ENCODE measurements at regions not wholly inside any gene's neighbourhood (a gene's known extent, or its start where the extent isn't known, plus 50 kb on each side); places are given as distances from the start of the nearest gene placed in this dataset.

- TF ChIP-seq, protein P1, sequence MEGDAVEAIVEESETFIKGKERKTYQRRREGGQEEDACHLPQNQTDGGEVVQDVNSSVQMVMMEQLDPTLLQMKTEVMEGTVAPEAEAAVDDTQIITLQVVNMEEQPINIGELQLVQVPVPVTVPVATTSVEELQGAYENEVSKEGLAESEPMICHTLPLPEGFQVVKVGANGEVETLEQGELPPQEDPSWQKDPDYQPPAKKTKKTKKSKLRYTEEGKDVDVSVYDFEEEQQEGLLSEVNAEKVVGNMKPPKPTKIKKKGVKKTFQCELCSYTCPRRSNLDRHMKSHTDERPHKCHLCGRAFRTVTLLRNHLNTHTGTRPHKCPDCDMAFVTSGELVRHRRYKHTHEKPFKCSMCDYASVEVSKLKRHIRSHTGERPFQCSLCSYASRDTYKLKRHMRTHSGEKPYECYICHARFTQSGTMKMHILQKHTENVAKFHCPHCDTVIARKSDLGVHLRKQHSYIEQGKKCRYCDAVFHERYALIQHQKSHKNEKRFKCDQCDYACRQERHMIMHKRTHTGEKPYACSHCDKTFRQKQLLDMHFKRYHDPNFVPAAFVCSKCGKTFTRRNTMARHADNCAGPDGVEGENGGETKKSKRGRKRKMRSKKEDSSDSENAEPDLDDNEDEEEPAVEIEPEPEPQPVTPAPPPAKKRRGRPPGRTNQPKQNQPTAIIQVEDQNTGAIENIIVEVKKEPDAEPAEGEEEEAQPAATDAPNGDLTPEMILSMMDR (IDR thresholded peaks at IDR 0.05) = no peak
- TF ChIP-seq, protein P2, sequence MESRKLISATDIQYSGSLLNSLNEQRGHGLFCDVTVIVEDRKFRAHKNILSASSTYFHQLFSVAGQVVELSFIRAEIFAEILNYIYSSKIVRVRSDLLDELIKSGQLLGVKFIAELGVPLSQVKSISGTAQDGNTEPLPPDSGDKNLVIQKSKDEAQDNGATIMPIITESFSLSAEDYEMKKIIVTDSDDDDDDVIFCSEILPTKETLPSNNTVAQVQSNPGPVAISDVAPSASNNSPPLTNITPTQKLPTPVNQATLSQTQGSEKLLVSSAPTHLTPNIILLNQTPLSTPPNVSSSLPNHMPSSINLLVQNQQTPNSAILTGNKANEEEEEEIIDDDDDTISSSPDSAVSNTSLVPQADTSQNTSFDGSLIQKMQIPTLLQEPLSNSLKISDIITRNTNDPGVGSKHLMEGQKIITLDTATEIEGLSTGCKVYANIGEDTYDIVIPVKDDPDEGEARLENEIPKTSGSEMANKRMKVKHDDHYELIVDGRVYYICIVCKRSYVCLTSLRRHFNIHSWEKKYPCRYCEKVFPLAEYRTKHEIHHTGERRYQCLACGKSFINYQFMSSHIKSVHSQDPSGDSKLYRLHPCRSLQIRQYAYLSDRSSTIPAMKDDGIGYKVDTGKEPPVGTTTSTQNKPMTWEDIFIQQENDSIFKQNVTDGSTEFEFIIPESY (IDR thresholded peaks at IDR 0.05; ENCODE audit: borderline replicate concordance, low read depth) = no peak
- no peak for TF ChIP-seq FOXJ3 (CRISPR knock-in tag; IDR thresholded peaks at IDR 0.05)
- TF ChIP-seq RCOR1 (IDR thresholded peaks at IDR 0.05; ENCODE audit: low read length) = no peak
- TF ChIP-seq RAD21 (IDR thresholded peaks at IDR 0.05; ENCODE audit: low read length) = no peak
Observed at GRCh38 chr1:50264590-50264989, 155.9 kb downstream of the ELAVL4 start.
